GM19240 (cell line): ENCODE measurements at regions not wholly inside any gene's neighbourhood (a gene's known extent, or its start where the extent isn't known, plus 50 kb on each side); places are given as distances from the start of the nearest gene placed in this dataset.
"Not testable (repeated sequence)": the region's sequence is repeated elsewhere in the genome, so short reads cannot be mapped to it uniquely, and the experiment has no call there.

Experiments used
- DNase-seq: peaks from one replicate; pipeline ENCODE4 v3.0.0; 2011; ENCODE audit warnings: low spot score; ENCODE audit not compliant: insufficient read length

- no peak for DNase-seq
These were observed 86.6 kb downstream of the HFE start for GRCh38 chr6:26173836-26174145.

DNA sequence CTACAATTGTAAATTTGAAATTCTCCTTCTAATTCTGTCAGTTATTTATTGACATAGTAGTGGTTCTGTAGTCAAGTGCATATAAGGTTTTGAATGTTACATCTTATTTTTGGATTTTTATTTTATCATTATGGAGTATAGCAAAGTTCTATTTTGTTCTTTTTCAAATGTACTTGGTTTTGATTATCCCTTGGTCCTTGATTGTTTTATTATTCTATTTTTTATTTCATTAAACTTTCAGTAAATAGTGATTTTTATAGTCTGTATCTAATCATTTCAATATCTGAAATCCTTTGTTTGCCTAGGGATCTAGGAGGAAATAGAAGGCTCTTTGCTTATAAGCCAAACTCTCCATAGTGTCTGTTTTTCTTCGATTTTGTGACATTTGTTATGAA is 87.8 kb downstream of the HFE start:
- no peak for DNase-seq

DNA sequence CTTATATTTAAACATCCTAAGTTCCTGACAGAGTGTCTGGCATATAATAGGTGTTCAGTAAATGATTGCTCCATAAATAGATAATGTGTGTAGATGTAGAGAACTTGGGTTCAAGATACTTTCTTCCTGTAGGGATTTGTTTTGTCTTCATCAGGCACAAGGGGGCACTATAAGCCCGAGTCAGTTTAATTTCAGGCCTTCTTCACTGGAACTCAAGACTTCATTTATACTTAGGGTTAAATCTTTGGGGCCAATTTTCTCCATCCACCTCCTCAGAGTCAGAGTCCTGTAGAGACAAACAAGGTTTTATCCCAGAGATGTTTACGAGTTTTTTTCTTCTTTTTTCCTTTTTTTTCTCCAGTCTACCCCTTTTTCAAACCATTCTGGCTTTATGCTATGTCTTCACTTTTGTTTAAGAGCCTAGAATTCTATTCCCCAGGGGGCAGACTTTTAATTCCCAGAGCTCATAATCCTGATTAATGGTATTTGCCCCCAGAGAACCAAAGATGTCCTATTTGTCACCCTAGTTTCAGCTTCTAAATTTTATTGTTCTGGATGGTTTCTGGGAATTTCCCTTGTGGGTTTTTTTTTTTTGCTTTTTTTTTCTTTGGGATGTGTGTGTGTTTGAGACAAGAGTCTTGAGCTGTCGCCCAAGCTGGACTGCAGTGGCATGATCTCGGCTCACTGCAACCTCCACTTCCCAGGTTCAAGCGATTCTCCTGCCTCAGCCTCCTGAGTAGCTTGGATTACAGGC is 88.4 kb downstream of the HFE start:
- DNase-seq, result no peak

DNA sequence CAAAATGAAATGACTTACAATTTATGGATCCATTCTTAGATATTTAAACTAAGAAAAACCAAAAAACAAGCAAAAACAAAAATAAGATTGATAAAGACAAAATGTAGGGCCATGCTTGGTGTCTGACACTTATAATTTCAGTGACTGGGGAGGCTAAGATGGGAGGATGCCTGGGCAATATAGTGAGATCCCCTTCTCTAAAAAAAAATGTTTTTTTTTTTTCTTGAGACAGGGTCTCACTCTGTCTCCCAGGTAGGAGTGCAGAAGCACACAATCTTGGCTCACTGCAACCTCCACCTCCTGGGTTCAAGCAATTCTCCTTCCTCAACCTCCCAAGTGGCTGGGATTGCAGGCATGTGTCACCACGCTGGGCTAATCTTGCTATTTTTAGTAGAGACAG is 92.4 kb downstream of the HFE start:
- no peak for DNase-seq

DNA sequence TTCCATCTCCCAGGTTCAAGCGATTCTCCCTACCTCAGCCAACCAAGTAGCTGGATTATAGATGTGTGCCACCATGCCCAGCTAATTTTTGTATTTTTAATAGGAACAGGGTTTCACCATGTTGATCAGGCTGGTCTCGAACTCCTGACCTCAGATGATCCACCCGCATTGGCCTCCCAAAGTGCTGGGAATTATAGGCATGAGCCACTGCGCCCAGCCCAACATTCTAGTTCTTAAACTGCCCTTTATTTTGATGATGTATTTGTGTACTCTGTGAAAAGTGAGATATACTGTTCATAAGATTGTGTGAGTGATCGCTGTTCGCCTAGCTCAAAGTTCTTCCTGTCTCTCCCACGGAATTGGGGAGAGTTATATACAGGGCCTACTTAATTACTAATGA is 93.1 kb downstream of the HFE start:
- no peak for DNase-seq

DNA sequence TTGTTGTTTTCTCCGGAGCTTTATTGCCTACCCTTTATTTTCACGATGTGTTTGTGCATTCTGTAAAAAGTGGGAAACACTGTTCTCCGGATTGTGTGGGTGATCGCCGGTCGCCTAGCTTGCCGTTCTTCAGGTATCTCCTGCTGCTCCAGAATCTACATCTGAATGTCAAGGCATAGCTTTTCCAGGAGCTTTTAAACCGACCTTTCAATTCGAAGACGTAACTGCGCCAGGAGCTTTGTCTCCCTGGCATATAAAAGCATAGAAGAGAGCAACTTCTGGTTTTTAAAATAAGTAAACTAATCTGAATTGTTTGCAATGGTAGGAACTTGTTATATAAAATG is 96.0 kb downstream of the HFE start:
- no peak for DNase-seq

GRCh38 chr6:26183581-26184366 is 96.5 kb downstream of the HFE start:
- DNase-seq, result no peak

GRCh38 chr6:26184367-26184891 is 97.2 kb downstream of the HFE start:
- no peak for DNase-seq

- DNase-seq, result no peak
These were observed 97.8 kb downstream of the HFE start for GRCh38 chr6:26185004-26185403.

- no peak for DNase-seq
These were observed 98.6 kb downstream of the HFE start for GRCh38 chr6:26185802-26186201.

DNA sequence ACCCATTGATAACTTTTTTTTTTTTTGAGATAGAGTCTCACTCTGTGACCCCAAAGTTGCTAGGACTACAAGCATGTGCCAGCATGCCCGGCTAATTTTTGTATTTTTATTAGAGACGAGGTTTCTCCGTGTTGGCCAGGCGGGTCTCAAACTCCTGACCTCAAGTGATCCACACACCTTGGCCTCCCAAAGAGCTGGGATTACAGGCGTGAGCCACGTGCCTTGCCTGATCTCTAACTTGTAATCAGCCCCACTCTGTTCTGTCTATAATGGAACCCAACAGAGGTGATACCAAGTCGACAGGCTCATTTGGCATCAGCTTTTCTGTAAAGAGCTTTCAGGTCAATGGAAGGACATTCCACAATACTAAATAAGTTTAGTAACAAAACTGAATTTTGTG is 99.4 kb downstream of the HFE start:
- no peak for DNase-seq

DNA sequence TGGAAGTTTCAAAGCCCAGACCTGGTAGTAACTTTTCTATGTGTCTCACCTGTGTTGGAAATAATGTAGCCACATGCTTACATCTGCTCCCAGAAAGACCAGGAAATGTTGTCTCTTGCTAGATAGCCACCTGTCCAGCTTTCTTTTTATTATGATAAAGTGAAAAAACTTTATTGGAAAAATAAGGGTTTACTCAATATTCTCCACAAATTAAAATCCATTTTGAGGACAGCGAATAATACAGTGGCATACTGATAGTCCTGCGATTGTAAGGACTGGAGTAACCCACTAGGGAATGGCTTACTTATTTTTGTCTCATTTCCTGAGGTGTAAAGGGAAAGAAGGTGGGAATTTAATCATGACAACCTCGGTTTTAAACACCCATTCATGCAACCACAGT is 100.1 kb downstream of the HFE start:
- no peak for DNase-seq

GRCh38 chr6:26187981-26188635 is 100.9 kb downstream of the HFE start:
- DNase-seq, result no peak

- DNase-seq, result not testable (repeated sequence)
These were observed 104.3 kb downstream of the HFE start for GRCh38 chr6:26191512-26191911.

DNA sequence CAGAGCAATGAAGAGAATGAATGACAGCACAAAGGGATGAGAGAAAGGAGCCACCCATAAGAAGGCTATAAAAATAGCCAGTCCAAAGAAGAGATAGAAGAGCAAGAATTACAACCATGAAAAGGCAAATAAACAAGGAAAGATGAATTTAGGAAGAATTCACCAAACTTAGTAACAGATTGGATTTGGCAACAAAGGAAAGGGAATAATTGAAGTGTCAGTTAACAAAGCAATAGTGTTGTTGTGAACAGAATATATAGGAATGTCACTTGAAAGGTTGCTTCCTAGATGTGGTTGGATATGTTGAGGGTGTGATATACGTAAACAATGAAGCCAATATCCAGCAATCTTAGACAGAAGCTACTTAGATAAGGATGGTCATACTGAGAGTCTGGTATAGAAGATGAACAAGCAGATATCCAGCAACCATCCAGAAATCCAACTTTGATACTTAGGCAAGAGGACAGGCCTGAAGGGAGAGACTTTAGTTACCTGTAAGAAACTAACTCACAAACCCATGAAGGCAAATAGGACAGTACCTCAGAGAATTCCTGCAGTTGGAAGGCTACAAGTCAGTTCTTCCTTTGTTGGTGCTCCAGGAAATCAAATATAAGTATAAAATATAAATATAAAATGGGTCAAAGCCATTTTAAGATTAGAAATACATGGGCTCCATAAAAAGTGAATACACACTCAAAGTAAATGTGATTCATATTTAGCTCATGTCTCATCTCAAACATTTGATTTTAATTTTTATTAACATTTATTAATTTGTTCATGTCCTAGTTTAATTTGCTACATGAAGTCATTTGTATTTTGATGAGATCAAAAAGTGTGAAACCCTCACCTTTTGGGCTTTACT is 106.5 kb downstream of the HFE start:
- no peak for DNase-seq

DNA sequence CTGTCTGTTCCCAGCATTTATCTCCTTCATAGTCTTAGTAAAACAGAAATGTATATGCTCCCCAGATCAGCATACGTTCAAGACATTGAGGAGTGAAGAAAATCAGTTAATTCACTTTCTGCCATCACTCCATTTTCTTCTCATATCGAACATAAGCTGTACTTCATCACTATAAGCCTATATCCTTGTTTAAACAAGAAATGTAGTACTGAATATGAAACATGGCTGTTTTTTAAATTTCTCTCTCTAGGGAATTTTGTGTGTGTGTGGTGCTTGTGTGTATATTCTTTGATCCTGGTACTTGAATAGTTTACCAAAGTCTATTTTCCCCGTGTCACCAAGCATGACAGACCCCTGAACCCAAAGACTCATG is 107.1 kb downstream of the HFE start:
- no peak for DNase-seq

GRCh38 chr6:26194816-26195375 is 107.7 kb downstream of the HFE start:
- no peak for DNase-seq

- DNase-seq, result no peak
These were observed 108.2 kb downstream of the HFE start for GRCh38 chr6:26195376-26195923.

DNA sequence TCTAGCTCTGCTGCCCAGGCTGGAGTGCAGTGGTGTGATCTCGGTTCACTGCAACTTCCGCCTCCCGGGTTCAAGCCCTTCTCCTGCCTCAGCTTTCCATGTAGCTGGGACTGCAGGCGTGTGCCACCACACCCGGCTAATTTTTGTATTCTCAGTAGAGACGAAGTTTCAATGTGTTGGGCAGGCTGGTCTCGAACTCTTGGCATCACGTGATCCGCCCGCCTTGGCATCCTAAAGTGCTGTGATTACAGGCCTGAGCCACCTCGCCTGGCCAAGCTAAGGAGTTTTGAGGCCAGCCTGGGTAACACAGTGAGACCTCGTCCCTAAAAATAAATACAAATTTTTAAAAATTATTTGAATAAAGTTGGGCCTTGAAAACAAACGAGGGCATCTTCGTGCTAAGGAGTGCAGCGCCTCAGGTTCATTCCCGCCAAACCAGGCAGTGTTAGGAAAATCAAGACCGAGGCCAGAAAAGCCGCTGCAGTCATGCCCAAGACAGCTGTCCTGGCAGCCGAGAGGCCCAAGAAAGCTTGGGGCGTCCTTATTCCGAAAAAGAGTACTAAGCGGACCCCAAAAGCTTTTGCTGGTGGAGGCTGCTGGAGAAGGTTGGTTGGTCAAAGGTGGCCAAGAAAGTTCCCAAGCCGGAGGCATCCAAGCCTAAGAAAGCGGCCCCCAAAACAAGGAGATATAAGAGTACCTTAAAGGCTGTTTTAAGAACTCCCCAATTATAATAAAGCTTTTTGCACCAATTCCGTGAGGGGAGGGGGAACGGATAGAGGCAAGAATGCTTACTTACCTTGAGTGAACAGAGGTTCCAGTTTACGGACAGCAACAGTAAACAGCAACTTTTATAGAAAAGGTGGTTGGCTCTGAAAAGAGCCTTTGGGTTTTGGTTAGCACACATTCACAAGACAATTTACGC is 109.0 kb downstream of the HFE start:
- DNase-seq, result no peak
